BJ (cell line): ENCODE measurements at regions not wholly inside any gene's neighbourhood (a gene's known extent, or its start where the extent isn't known, plus 50 kb on each side); places are given as distances from the start of the nearest gene placed in this dataset.

Experiments used
- CTCF ChIA-PET: fragments of 350-600 bp; formaldehyde crosslinking; extraction: SDS; loops from one replicate; lab custom pipeline; 2021; ENCODE audit warnings: antibody characterized with exemption, inconsistent platforms; lab: Yijun Ruan, JAX
- POLR2A ChIA-PET: fragments of 300-600 bp; sonication (Branson Sonifier 250); formaldehyde crosslinking; extraction: SDS; loops from one replicate; lab custom pipeline; 2021; ENCODE audit warnings: antibody characterized with exemption; lab: Charles Lee
- DNase-seq: peaks from one replicate; pipeline ENCODE4 v3.0.0-alpha.2; 2011; ENCODE audit warnings: low read depth
- H3K27me3 ChIP-seq: 2 replicates; pipeline ENCODE4 v1.6.0; 2011; ENCODE audit warnings: low read length; ENCODE audit not compliant: control insufficient read depth, insufficient read depth
- H3K36me3 ChIP-seq: 2 replicates; pipeline ENCODE4 v1.5.1; 2011; ENCODE audit warnings: low read length; ENCODE audit not compliant: control insufficient read depth, insufficient read depth
- H3K4me3 ChIP-seq: 2 replicates; pipeline ENCODE4 v1.5.1; 2011; ENCODE audit warnings: low read depth, mild to moderate bottlenecking, control low read depth, low read length
- CTCF ChIP-seq: IDR thresholded peaks from 2 replicates; pipeline ENCODE4 v1.5.1; 2011; ENCODE audit warnings: low read depth, mild to moderate bottlenecking, control low read depth, inconsistent platforms, low read length, moderate library complexity; ENCODE audit not compliant: insufficient read depth

- no peak for TF ChIP-seq CTCF
- ChIA-PET CTCF (no interaction called here), POLR2A (no interaction called here)
- Histone ChIP-seq H3K27me3 (no peaks in the 10 kb centered on the region), H3K36me3 (no peaks in the 10 kb centered on the region), H3K4me3 (no peak overlapping the region)
- DNase-seq = no peak
Measured at GRCh38 chr2:49677227-49677626, 522.9 kb upstream of the FSHR start.

- no peak for TF ChIP-seq CTCF
- DNase-seq = no peak
- ChIA-PET POLR2A (no interaction called here), CTCF (no interaction called here)
- H3K4me3 ChIP-seq = no peak overlapping the region
- H3K27me3 ChIP-seq = no peaks in the 10 kb centered on the region
- no peaks in the 10 kb centered on the region for H3K36me3 ChIP-seq
Measured at GRCh38 chr2:49664827-49665226, 510.5 kb upstream of the FSHR start.

GRCh38 chr2:49661809-49662208, 507.5 kb upstream of the FSHR start:
- no peak for TF ChIP-seq CTCF
- POLR2A ChIA-PET = no interaction called here
- Histone ChIP-seq H3K36me3 (no peaks in the 10 kb centered on the region), H3K27me3 (no peaks in the 10 kb centered on the region), H3K4me3 (no peak overlapping the region)
- DNase-seq = no peak
- CTCF ChIA-PET = interaction anchor here (1.0 kb wide), 1 partner anchor 26 kb away, joined by 3 read pairs; no protein-coding TSS in a partner anchor

GRCh38 chr2:49656853-49657252, 502.5 kb upstream of the FSHR start:
- Histone ChIP-seq H3K4me3 (no peak overlapping the region), H3K27me3 (no peaks in the 10 kb centered on the region), H3K36me3 (no peaks in the 10 kb centered on the region)
- no peak for TF ChIP-seq CTCF
- DNase-seq = no peak
- CTCF ChIA-PET = no interaction called here
- POLR2A ChIA-PET = no interaction called here

- ChIA-PET CTCF (no interaction called here), POLR2A (no interaction called here)
- TF ChIP-seq CTCF = no peak
- no peak for DNase-seq
- Histone ChIP-seq H3K36me3 (no peaks in the 10 kb centered on the region), H3K4me3 (no peak overlapping the region), H3K27me3 (no peaks in the 10 kb centered on the region)
Measured at GRCh38 chr2:49643149-49643548, 488.8 kb upstream of the FSHR start.
